CD4-positive, alpha-beta T cell (primary cell): ENCODE measurements at regions not wholly inside any gene's neighbourhood (a gene's known extent, or its start where the extent isn't known, plus 50 kb on each side); places are given as distances from the start of the nearest gene placed in this dataset.

Experiments used
- ATAC-seq: fragments of 200-7000 bp; cut with Tn5 transposase; one replicate; pipeline ENCODE4 v1.10.0; 2022; ENCODE audit warnings: mild to moderate bottlenecking; ENCODE audit not compliant: poor library complexity
- CTCF ChIA-PET: fragments of 350-600 bp; sonication (Branson Sonifier 250); formaldehyde crosslinking; loops from one replicate; lab custom pipeline; 2021; ENCODE audit warnings: antibody characterized with exemption, inconsistent platforms; lab: Charles Lee
- POLR2A ChIA-PET: fragments of 350-600 bp; sonication (Branson Sonifier 250); formaldehyde crosslinking; loops from one replicate; lab custom pipeline; 2021; ENCODE audit warnings: antibody characterized with exemption, inconsistent platforms; lab: Charles Lee
- DNase-seq, 14 experiments: peaks; one replicate each; pipeline ENCODE4 v3.0.0-alpha.2; 2013 to 2020; ENCODE audit warnings: mixed read lengths in 2 of 14
- H3K27ac ChIP-seq, 2 donors: one replicate each; pipeline versions ENCODE4 v1.5.1 to v1.7.0; 2013; ENCODE audit warnings: low read length in 2 of 2, low read depth in 1 of 2, mild to moderate bottlenecking in 1 of 2
- H3K27me3 ChIP-seq, 2 experiments: 1 replicate in 1 of 2; 2 replicates in 1 of 2; pipeline versions ENCODE4 v1.6.1 to v1.7.0; 2013; ENCODE audit warnings: low read length in 2 of 2, control low read depth in 1 of 2, mild to moderate bottlenecking in 1 of 2, moderate library complexity in 1 of 2; ENCODE audit not compliant: insufficient read depth in 2 of 2, control insufficient read depth in 1 of 2
- H3K36me3 ChIP-seq: one replicate; pipeline ENCODE4 v1.6.1; 2013; ENCODE audit warnings: low read length, control low read depth; ENCODE audit not compliant: insufficient read depth
- H3K4me1 ChIP-seq: one replicate; pipeline ENCODE4 v1.6.1; 2013; ENCODE audit warnings: low read length, control low read depth; ENCODE audit not compliant: insufficient read depth
- H3K4me3 ChIP-seq: one replicate; pipeline ENCODE4 v1.5.1; 2013; ENCODE audit warnings: mild to moderate bottlenecking, low read length, moderate library complexity
- H3K9me3 ChIP-seq, 2 experiments: 1 replicate in 1 of 2; 2 replicates in 1 of 2; pipeline versions ENCODE4 v1.6.1 to v1.7.0; 2013; ENCODE audit warnings: low read length in 2 of 2, mild to moderate bottlenecking in 2 of 2, control low read depth in 1 of 2, moderate library complexity in 1 of 2; ENCODE audit not compliant: control insufficient read depth in 1 of 2, insufficient read depth in 1 of 2
- H3K27ac Mint-ChIP-seq: one replicate; pipeline ENCODE4 v1.8.0; 2020; ENCODE audit warnings: mixed read lengths
- H3K27me3 Mint-ChIP-seq: one replicate; pipeline ENCODE4 v1.8.0; 2021; ENCODE audit warnings: mixed read lengths
- H3K36me3 Mint-ChIP-seq: one replicate; pipeline ENCODE4 v1.8.0; 2021; ENCODE audit warnings: low read depth, mixed read lengths
- H3K4me1 Mint-ChIP-seq: one replicate; pipeline ENCODE4 v1.8.0; 2021; ENCODE audit warnings: low read depth, mixed read lengths
- H3K4me3 Mint-ChIP-seq: one replicate; pipeline ENCODE4 v1.8.0; 2020; ENCODE audit warnings: mild to moderate bottlenecking, mixed read lengths
- H3K9me3 Mint-ChIP-seq: one replicate; pipeline ENCODE4 v1.8.0; 2020; ENCODE audit warnings: mixed read lengths
- intact Hi-C, 2 experiments: fragments of 100-400 bp; cut with DNase I in 1 of 2; cut with micrococcal nuclease in 1 of 2; formaldehyde crosslinking; loops; one replicate each; pipeline versions ENCODE4 v1.15.1 to v1.9.0; 2023 to 2025; cut with DNase I, micrococcal nuclease
- TF ChIP-seq, protein P1 (sequence below): fragments of 200-600 bp; IDR thresholded peaks from one replicate; pipeline ENCODE4 v1.8.0; 2022; ENCODE audit warnings: antibody characterized with exemption, mild to moderate bottlenecking

DNA sequence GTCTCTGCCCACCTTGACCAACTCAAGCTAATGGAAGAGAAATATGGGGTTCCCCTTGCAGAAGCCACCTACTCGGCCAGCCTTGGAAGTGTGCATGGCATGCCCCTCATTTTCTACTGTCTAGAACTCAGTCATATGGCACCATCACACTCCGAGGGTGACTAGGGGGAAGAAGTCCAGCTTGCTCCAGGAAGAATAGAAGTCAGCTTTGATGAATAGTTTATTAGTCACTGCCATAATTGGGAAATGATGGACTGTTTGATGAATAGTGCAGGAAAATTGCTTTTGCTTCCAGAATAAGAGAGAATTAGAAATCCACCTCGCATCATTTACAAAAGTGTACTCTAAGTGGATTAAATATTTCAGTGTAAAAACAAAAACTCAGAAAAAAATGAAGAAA lies 1030.6 kb downstream of the VRK1 start:
- Histone ChIP-seq H3K4me3 (no peak overlapping the region), H3K36me3 (no peaks in the 10 kb centered on the region), H3K9me3 (no peaks in the 10 kb centered on the region), H3K27me3 (no peaks in the 10 kb centered on the region), H3K4me1 (no peaks in the 10 kb centered on the region), H3K27ac (no peak overlapping the region)
- Mint-ChIP-seq H3K4me1 (no peaks in the 10 kb centered on the region), H3K36me3 (no peaks in the 10 kb centered on the region), H3K27me3 (no peaks in the 10 kb centered on the region), H3K27ac (no peak overlapping the region), H3K4me3 (no peak overlapping the region), H3K9me3 (peaks cover 3% of the 10 kb centered on the region)
- DNase-seq = no peak
- intact Hi-C loops = no loop called here
- CTCF ChIA-PET = no interaction called here
- no peak for ATAC-seq
- POLR2A ChIA-PET = interaction anchor here (1.1 kb wide), 1 partner anchor 16 kb away, joined by 3 read pairs; no protein-coding TSS in a partner anchor
- TF ChIP-seq, protein P1, sequence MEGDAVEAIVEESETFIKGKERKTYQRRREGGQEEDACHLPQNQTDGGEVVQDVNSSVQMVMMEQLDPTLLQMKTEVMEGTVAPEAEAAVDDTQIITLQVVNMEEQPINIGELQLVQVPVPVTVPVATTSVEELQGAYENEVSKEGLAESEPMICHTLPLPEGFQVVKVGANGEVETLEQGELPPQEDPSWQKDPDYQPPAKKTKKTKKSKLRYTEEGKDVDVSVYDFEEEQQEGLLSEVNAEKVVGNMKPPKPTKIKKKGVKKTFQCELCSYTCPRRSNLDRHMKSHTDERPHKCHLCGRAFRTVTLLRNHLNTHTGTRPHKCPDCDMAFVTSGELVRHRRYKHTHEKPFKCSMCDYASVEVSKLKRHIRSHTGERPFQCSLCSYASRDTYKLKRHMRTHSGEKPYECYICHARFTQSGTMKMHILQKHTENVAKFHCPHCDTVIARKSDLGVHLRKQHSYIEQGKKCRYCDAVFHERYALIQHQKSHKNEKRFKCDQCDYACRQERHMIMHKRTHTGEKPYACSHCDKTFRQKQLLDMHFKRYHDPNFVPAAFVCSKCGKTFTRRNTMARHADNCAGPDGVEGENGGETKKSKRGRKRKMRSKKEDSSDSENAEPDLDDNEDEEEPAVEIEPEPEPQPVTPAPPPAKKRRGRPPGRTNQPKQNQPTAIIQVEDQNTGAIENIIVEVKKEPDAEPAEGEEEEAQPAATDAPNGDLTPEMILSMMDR = no peak

GRCh38 chr14:97832776-97833175 lies 1035.6 kb downstream of the VRK1 start:
- Mint-ChIP-seq H3K27ac (no peak overlapping the region), H3K4me3 (no peak overlapping the region), H3K36me3 (no peaks in the 10 kb centered on the region), H3K9me3 (no peaks in the 10 kb centered on the region), H3K27me3 (no peaks in the 10 kb centered on the region), H3K4me1 (no peaks in the 10 kb centered on the region)
- no peak for DNase-seq
- Histone ChIP-seq H3K4me1 (no peaks in the 10 kb centered on the region), H3K36me3 (no peaks in the 10 kb centered on the region), H3K4me3 (no peak overlapping the region), H3K27ac (no peak overlapping the region), H3K27me3 (no peaks in the 10 kb centered on the region), H3K9me3 (no peaks in the 10 kb centered on the region)
- no peak for ATAC-seq
- POLR2A ChIA-PET = no interaction called here
- intact Hi-C loops = no loop called here
- CTCF ChIA-PET = no interaction called here
- TF ChIP-seq, protein P1 = no peak

DNA sequence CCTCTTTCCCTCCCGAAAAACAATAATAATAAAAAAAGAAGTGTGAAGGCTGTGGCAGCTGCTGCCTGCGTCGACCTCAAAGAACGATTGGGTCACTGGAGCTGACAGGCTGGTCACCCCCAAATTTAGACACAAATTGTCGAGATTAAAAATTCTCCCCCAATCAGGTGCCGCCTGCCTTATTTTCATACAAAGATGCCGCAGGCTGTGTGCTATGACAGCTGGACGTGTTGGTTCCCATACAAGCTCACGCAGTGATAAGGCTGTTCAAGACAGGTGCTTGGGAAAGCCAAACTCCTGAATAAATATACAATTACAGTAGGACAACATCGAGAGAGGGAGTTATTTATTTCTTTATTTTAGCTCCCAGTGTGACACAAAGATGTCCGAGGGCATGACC lies 1041.8 kb downstream of the VRK1 start:
- H3K36me3 ChIP-seq = no peaks in the 10 kb centered on the region
- DNase-seq = no peak
- H3K9me3 ChIP-seq = peaks cover 0 to 4% of the 10 kb centered on the region in 2 experiments
- TF ChIP-seq, protein P1 = no peak
- no peaks in the 10 kb centered on the region for H3K4me1 ChIP-seq
- ChIA-PET POLR2A (no interaction called here), CTCF (no interaction called here)
- H3K9me3 Mint-ChIP-seq = no peaks in the 10 kb centered on the region
- peaks cover 9% of the 10 kb centered on the region for H3K4me1 Mint-ChIP-seq
- no peak overlapping the region for H3K27ac Mint-ChIP-seq
- H3K4me3 Mint-ChIP-seq = no peak overlapping the region
- H3K4me3 ChIP-seq = no peak overlapping the region
- H3K27me3 ChIP-seq = no peaks in the 10 kb centered on the region
- H3K27me3 Mint-ChIP-seq = no peaks in the 10 kb centered on the region
- H3K36me3 Mint-ChIP-seq = no peaks in the 10 kb centered on the region
- H3K27ac ChIP-seq = no peak overlapping the region
- no peak for ATAC-seq
- intact Hi-C loops = no loop called here
